Hematopoietic multipotent progenitor cell treated with erythropoietin and hydrocortisone succinate and interleukin-3 and kit ligand, for 6 days (in vitro differentiated cells): ENCODE measurements at regions not wholly inside any gene's neighbourhood (a gene's known extent, or its start where the extent isn't known, plus 50 kb on each side); places are given as distances from the start of the nearest gene placed in this dataset.
"Not testable (repeated sequence)": the region's sequence is repeated elsewhere in the genome, so short reads cannot be mapped to it uniquely, and the experiment has no call there.

ENCODE experiments used
- DNase-seq: peaks from one replicate; pipeline ENCODE4 v3.0.0-alpha.2; 2015

DNA sequence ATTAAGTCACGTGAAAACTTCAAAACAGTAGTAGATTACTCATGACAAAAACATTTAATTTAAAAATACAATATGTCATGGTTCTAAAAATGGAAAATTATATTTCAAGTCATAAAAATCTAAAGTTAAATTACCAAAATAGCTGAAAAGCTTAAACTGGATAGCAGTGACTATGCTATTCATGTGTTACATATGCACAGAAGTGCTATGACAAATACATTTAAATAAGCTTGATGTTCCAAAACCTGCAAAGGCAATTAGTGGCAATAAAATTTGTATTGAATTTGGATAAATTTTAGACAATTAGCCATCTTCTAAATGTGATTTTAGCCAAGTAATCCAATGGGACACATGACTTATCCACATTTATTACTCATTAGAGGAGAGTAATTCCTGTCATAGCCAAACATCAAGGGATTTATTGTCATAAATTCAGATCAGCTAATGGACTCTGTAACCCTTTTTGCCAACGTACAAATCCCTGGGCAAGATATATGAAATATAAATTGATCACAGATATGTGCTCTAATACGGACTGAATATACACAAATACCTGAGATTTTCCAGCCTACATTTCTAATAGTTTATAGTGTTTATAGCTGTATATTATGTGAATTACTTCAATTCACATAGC is 419.4 kb downstream of the ISL1 start:
- DNase-seq = no peak

DNA sequence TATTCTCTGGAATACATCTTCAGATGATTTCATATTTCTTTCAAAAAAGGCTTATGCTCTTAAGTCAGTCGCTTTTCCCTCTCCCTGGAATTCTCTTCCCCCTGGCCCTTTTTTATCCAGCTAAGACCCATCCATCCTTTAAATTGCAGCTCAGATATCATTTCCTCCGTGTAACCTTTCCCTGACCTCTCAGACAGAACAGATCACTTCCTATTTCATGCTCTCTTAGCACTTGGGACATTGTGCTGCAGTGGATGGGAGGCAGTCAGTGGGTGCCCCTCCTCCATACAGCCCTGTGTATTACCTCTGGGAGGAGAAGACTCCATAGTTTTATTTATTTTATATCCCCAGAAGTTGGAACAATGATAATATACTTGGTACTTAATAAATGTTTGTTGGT is 423.4 kb downstream of the ISL1 start:
- DNase-seq = no peak

- no peak for DNase-seq
Observed at GRCh38 chr5:51810592-51810991, 427.3 kb downstream of the ISL1 start.

DNA sequence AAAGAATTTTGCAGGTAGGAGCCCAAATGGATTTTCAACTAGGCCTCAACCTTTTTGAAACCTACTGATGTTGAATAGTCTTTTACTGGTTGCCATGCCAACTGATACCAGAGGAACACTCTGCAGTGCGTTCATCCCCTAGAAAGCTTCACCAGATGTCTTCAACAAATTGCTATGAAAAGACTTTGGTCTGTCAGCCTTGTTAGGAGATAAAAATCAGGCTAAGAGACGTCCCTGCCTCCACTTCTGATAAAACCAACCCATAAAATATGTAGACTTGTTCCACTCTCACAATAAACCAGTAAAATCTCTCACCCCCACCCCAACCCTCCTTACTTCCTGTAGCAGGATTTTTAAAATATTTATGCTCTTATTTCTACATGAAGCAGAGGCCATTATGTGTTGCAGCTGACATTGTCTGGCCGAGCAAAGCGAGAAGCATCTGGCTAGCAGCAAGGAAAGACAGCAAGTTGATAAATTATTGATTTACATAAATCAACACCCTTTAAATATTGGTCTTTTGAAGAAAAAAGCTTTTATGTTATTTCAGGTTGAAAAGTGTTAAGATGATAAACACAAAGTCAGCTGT is 428.7 kb downstream of the ISL1 start:
- DNase-seq = no peak

- DNase-seq = not testable (repeated sequence)
Observed at GRCh38 chr5:51814817-51815216, 431.6 kb downstream of the ISL1 start.

DNA sequence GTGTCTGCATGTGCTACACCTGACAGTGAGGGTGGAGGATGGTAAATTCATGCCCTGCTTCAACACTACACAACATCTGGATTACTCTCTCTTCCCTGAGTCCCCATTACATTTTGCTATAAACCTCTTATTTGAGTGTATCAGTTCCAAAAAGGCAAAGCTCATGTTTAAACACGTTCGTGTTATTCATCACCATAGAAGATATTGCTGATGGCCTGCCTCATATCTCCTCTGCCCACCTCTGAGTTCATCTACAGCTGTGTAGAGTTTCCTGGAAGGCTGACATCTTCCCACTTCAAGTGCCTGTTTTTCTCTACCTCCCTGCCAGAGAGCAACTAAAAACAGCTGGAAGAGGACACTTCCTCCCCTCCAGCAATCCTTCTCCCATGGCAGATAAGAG is 433.2 kb downstream of the ISL1 start:
- DNase-seq = no peak

DNA sequence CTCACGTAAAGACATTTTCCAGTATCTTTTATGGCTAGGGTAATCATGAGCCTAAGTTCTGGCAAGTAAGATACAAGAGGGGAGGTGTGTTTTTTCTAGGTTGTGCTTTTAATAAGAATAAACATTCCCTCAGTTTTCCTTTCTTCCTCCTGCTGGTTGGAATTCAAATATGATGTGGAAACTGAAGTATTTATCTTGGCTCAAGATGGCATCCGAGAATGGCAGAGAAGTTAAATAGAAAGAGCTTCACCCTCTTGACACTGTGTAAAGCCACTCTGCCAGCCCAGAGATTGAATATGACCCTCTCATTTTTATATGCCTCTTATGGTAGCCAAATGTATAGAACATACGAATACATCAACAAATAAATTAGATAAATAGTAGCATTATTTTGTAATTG is 438.4 kb downstream of the ISL1 start:
- DNase-seq = no peak

GRCh38 chr5:51829230-51829629 is 446.0 kb downstream of the ISL1 start:
- DNase-seq = no peak

DNA sequence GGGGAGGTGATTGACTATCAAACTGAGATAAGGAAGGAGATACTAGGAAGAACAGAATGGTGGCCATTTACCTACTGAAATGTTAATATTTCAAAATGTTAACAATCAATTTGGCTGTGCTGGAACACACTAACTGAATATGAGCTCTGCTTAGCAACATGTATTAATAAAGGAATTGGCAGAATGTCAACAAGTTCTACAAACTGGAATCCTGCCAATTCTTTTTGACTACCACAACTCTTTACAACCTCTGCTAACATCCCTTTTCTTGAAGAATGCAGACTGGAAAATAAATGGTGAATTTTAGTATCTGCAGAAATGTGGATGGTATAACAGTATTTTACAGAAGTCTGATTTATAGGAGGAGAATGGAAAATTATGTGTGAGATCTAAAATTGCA is 446.4 kb downstream of the ISL1 start:
- DNase-seq = no peak

- no peak for DNase-seq
Observed at GRCh38 chr5:51832934-51833470, 449.8 kb downstream of the ISL1 start.

DNA sequence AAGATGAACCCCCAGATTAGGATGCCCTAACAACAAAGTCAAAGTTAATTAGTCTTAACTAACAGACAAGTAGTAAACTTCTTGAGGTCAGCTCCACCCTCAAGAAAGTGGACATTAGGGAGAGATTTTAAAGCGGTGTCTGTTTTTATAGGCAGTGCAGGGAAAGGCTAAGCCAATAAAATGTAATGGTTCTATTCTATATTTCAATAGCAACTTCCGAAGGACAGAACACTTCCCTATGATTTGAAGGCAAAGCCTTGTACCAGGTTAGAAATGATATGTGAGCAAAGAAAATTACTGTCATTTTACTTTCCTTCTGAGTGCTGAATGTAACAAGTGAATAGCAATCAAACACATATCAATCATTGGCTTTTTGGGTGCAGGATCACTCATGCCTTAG is 455.2 kb downstream of the ISL1 start:
- no peak for DNase-seq

DNA sequence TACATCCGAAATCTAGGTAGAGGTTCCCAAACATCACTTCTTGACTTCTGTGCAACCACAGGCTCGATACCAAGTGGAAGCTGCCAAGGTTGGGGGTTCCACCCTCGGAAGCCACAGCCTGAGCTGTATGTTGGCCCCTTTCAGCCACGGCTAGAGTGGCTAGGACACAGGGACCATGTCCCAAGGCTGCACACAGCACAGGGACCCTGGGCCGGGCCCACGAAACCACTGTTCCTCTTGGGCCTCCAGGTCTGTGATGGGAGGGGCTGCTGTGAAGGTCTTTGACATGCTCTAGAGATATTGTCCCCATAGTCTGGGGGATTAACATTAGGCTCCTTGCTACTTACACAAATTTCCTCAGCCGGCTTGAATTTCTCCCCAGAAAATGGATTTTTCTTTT is 460.6 kb downstream of the ISL1 start:
- no peak for DNase-seq

GRCh38 chr5:51846015-51846414 is 462.8 kb downstream of the ISL1 start:
- no peak for DNase-seq

- no peak for DNase-seq
Observed at GRCh38 chr5:51859624-51860023, 476.4 kb downstream of the ISL1 start.

- DNase-seq = no peak
Observed at GRCh38 chr5:51860532-51861018, 477.3 kb downstream of the ISL1 start.

- DNase-seq = no peak
Observed at GRCh38 chr5:51872144-51872543, 488.9 kb downstream of the ISL1 start.

GRCh38 chr5:51881901-51882300 is 498.7 kb downstream of the ISL1 start:
- DNase-seq = no peak

- no peak for DNase-seq
Observed at GRCh38 chr5:51882647-51883046, 499.4 kb downstream of the ISL1 start.

- no peak for DNase-seq
Observed at GRCh38 chr5:51889703-51890102, 506.5 kb downstream of the ISL1 start.

- DNase-seq = no peak
Observed at GRCh38 chr5:51890435-51891116, 507.3 kb downstream of the ISL1 start.

GRCh38 chr5:51892680-51893079 is 509.4 kb downstream of the ISL1 start:
- DNase-seq = no peak

DNA sequence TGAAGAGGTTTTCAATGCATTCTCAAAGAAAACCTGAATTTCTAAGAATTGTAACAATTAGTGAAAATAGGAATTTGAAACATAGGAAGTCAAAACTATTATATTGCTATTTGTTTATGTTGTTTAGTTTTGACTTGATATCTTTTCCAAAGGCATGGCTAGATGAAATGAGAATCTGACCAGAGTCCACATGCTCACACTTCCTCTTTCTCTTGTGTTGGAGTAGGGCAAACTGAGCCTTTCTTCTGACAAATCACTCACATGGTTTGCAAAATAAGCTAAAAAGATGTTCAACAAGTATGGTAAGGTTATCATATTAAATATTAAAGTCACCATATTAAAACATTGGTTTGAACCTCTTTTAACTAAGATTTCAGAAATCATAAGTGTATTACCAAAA is 512.6 kb downstream of the ISL1 start:
- DNase-seq = no peak

GRCh38 chr5:51902512-51902911 is 519.3 kb downstream of the ISL1 start:
- DNase-seq = no peak

- DNase-seq = no peak
Observed at GRCh38 chr5:51908215-51908614, 525.0 kb downstream of the ISL1 start.
